HG03558 (cell line): ENCODE measurements at regions not wholly inside any gene's neighbourhood (a gene's known extent, or its start where the extent isn't known, plus 50 kb on each side); places are given as distances from the start of the nearest gene placed in this dataset.
"Not testable (repeated sequence)": the region's sequence is repeated elsewhere in the genome, so short reads cannot be mapped to it uniquely, and the experiment has no call there.

Experiments
- ATAC-seq: cut with Tn5 transposase; IDR thresholded peaks from one replicate; pipeline ENCODE4 v1.9.1; 2021; ENCODE audit warnings: moderate number of reproducible peaks; ENCODE audit not compliant: unreplicated experiment; ENCODE audit errors: extremely low read depth

- no peak for ATAC-seq
These were observed 1512.5 kb upstream of the B3GALT2 start for GRCh38 chr1:194698908-194699318.

- ATAC-seq, result no peak
These were observed 1506.8 kb upstream of the B3GALT2 start for GRCh38 chr1:194693244-194693643.

- ATAC-seq, result no peak
These were observed 1498.2 kb upstream of the B3GALT2 start for GRCh38 chr1:194684636-194685035.

GRCh38 chr1:194658090-194658439, 1471.7 kb upstream of the B3GALT2 start:
- no peak for ATAC-seq

GRCh38 chr1:194654956-194655355, 1468.5 kb upstream of the B3GALT2 start:
- ATAC-seq, result no peak

GRCh38 chr1:194653385-194653784, 1467.0 kb upstream of the B3GALT2 start:
- ATAC-seq, result no peak

GRCh38 chr1:194647118-194647517, 1460.7 kb upstream of the B3GALT2 start:
- ATAC-seq, result no peak

GRCh38 chr1:194644528-194644927, 1458.1 kb upstream of the B3GALT2 start:
- no peak for ATAC-seq

GRCh38 chr1:194640322-194640721, 1453.9 kb upstream of the B3GALT2 start:
- no peak for ATAC-seq

GRCh38 chr1:194629011-194629410, 1442.6 kb upstream of the B3GALT2 start:
- no peak for ATAC-seq

GRCh38 chr1:194624833-194625232, 1438.4 kb upstream of the B3GALT2 start:
- ATAC-seq, result no peak

- ATAC-seq, result no peak
These were observed 1431.7 kb upstream of the B3GALT2 start for GRCh38 chr1:194618101-194618500.

- ATAC-seq, result not testable (repeated sequence)
These were observed 1430.9 kb upstream of the B3GALT2 start for GRCh38 chr1:194617272-194617671.

- ATAC-seq, result no peak
These were observed 1430.4 kb upstream of the B3GALT2 start for GRCh38 chr1:194616835-194617234.

- ATAC-seq, result no peak
These were observed 1415.8 kb upstream of the B3GALT2 start for GRCh38 chr1:194602184-194602583.

GRCh38 chr1:194600716-194601115, 1414.3 kb upstream of the B3GALT2 start:
- no peak for ATAC-seq

- no peak for ATAC-seq
These were observed 1411.7 kb upstream of the B3GALT2 start for GRCh38 chr1:194598098-194598497.

- ATAC-seq, result no peak
These were observed 1399.9 kb upstream of the B3GALT2 start for GRCh38 chr1:194586302-194586701.

- no peak for ATAC-seq
These were observed 1397.6 kb upstream of the B3GALT2 start for GRCh38 chr1:194584052-194584451.

GRCh38 chr1:194570476-194570875, 1384.1 kb upstream of the B3GALT2 start:
- ATAC-seq, result no peak

GRCh38 chr1:194568610-194569009, 1382.2 kb upstream of the B3GALT2 start:
- ATAC-seq, result no peak

GRCh38 chr1:194548071-194548470, 1361.7 kb upstream of the B3GALT2 start:
- no peak for ATAC-seq

GRCh38 chr1:194544012-194544411, 1357.6 kb upstream of the B3GALT2 start:
- ATAC-seq, result no peak
